Activated naive CD8-positive, alpha-beta T cell treated with anti-CD3 and anti-CD28 coated beads for 36 hours (primary cell): ENCODE measurements at regions not wholly inside any gene's neighbourhood (a gene's known extent, or its start where the extent isn't known, plus 50 kb on each side); places are given as distances from the start of the nearest gene placed in this dataset.
A peak's percentile ranks its signal among the peaks of the same experiment; 100 is the strongest.
"Not testable (repeated sequence)": the region's sequence is repeated elsewhere in the genome, so short reads cannot be mapped to it uniquely, and the experiment has no call there.

Source experiments
- DNase-seq: peaks from one replicate; pipeline ENCODE4 v3.0.0; 2021
- H3K27ac Mint-ChIP-seq: one replicate; pipeline ENCODE4 v1.8.0; 2022; ENCODE audit warnings: mild to moderate bottlenecking, moderate library complexity, mixed read lengths
- H3K27me3 Mint-ChIP-seq: one replicate; pipeline ENCODE4 v1.8.0; 2022; ENCODE audit warnings: mild to moderate bottlenecking, mixed read lengths
- H3K36me3 Mint-ChIP-seq: one replicate; pipeline ENCODE4 v1.8.0; 2021; ENCODE audit warnings: mild to moderate bottlenecking, mixed read lengths
- H3K4me1 Mint-ChIP-seq: one replicate; pipeline ENCODE4 v1.8.0; 2021; ENCODE audit warnings: mixed read lengths
- H3K4me3 Mint-ChIP-seq: one replicate; pipeline ENCODE4 v1.8.0; 2022; ENCODE audit warnings: mild to moderate bottlenecking, moderate library complexity, mixed read lengths
- H3K9me3 Mint-ChIP-seq: one replicate; pipeline ENCODE4 v1.8.0; 2022; ENCODE audit warnings: mixed read lengths

GRCh38 chr1:30106125-30106524 lies 617.3 kb downstream of the MATN1 start:
- Mint-ChIP-seq H3K9me3 (no peaks in the 10 kb centered on the region), H3K27ac (no peak overlapping the region), H3K4me3 (no peak overlapping the region), H3K4me1 (no peaks in the 10 kb centered on the region), H3K36me3 (no peaks in the 10 kb centered on the region), H3K27me3 (peaks cover 27% of the 10 kb centered on the region)
- peak; percentile 7 for DNase-seq

- Mint-ChIP-seq H3K27me3 (peaks cover 23% of the 10 kb centered on the region), H3K36me3 (no peaks in the 10 kb centered on the region), H3K9me3 (no peaks in the 10 kb centered on the region), H3K4me3 (no peak overlapping the region), H3K27ac (no peak overlapping the region), H3K4me1 (no peaks in the 10 kb centered on the region)
- DNase-seq = no peak
Measured at GRCh38 chr1:30104551-30104950, 618.8 kb downstream of the MATN1 start.

- Mint-ChIP-seq H3K27ac (no peak overlapping the region), H3K4me3 (no peak overlapping the region), H3K36me3 (no peaks in the 10 kb centered on the region), H3K9me3 (no peaks in the 10 kb centered on the region), H3K4me1 (no peaks in the 10 kb centered on the region), H3K27me3 (peaks cover 19% of the 10 kb centered on the region)
- DNase-seq = no peak
Measured at GRCh38 chr1:30103708-30104411, 619.5 kb downstream of the MATN1 start.

- Mint-ChIP-seq H3K36me3 (no peaks in the 10 kb centered on the region), H3K4me1 (no peaks in the 10 kb centered on the region), H3K27ac (no peak overlapping the region), H3K4me3 (no peak overlapping the region), H3K9me3 (no peaks in the 10 kb centered on the region), H3K27me3 (peaks cover 14% of the 10 kb centered on the region)
- no peak for DNase-seq
Measured at GRCh38 chr1:30102605-30103004, 620.8 kb downstream of the MATN1 start.

GRCh38 chr1:30101487-30102227 lies 621.7 kb downstream of the MATN1 start:
- Mint-ChIP-seq H3K4me1 (no peaks in the 10 kb centered on the region), H3K27ac (no peak overlapping the region), H3K4me3 (no peak overlapping the region), H3K27me3 (peaks cover 5% of the 10 kb centered on the region), H3K36me3 (no peaks in the 10 kb centered on the region), H3K9me3 (no peaks in the 10 kb centered on the region)
- DNase-seq = no peak

GRCh38 chr1:30101016-30101415 lies 622.4 kb downstream of the MATN1 start:
- Mint-ChIP-seq H3K9me3 (no peaks in the 10 kb centered on the region), H3K27ac (no peak overlapping the region), H3K4me3 (no peak overlapping the region), H3K4me1 (no peaks in the 10 kb centered on the region), H3K36me3 (no peaks in the 10 kb centered on the region), H3K27me3 (peaks cover 5% of the 10 kb centered on the region)
- no peak for DNase-seq

- no peak overlapping the region for H3K27ac Mint-ChIP-seq
Measured at GRCh38 chr1:30100524-30100862, 622.9 kb downstream of the MATN1 start.

GRCh38 chr1:30099587-30100523 lies 623.5 kb downstream of the MATN1 start:
- Mint-ChIP-seq H3K4me3 (no peak overlapping the region), H3K4me1 (no peaks in the 10 kb centered on the region), H3K36me3 (no peaks in the 10 kb centered on the region), H3K27ac (no peak overlapping the region), H3K27me3 (no peaks in the 10 kb centered on the region), H3K9me3 (no peaks in the 10 kb centered on the region)
- no peak for DNase-seq

More at GRCh38 chr1:30100524-30100862, 622.9 kb downstream of the MATN1 start:
- Mint-ChIP-seq H3K36me3 (no peaks in the 10 kb centered on the region), H3K9me3 (no peaks in the 10 kb centered on the region), H3K4me1 (no peaks in the 10 kb centered on the region), H3K4me3 (no peak overlapping the region), H3K27me3 (no peaks in the 10 kb centered on the region)
- DNase-seq = no peak

- H3K4me3 Mint-ChIP-seq, H3K9me3 Mint-ChIP-seq, H3K27me3 Mint-ChIP-seq, H3K36me3 Mint-ChIP-seq, DNase-seq, H3K27ac Mint-ChIP-seq, H3K4me1 Mint-ChIP-seq: not testable (repeated sequence)
Measured at GRCh38 chr1:30097851-30098250, 625.5 kb downstream of the MATN1 start.

- Mint-ChIP-seq H3K9me3 (peaks cover 25% of the 10 kb centered on the region), H3K4me1 (no peaks in the 10 kb centered on the region), H3K36me3 (no peaks in the 10 kb centered on the region), H3K4me3 (no peak overlapping the region), H3K27me3 (no peaks in the 10 kb centered on the region), H3K27ac (no peak overlapping the region)
- no peak for DNase-seq
Measured at GRCh38 chr1:30095451-30096025, 627.8 kb downstream of the MATN1 start.

GRCh38 chr1:30095051-30095450 lies 628.3 kb downstream of the MATN1 start:
- Mint-ChIP-seq H3K4me1 (no peaks in the 10 kb centered on the region), H3K4me3 (no peak overlapping the region), H3K27ac (no peak overlapping the region), H3K36me3 (no peaks in the 10 kb centered on the region), H3K27me3 (no peaks in the 10 kb centered on the region), H3K9me3 (peaks cover 25% of the 10 kb centered on the region)
- no peak for DNase-seq

GRCh38 chr1:30092051-30092858 lies 631.1 kb downstream of the MATN1 start:
- Mint-ChIP-seq H3K36me3 (no peaks in the 10 kb centered on the region), H3K27ac (no peak overlapping the region), H3K27me3 (peaks cover 20% of the 10 kb centered on the region), H3K9me3 (peaks cover 25% of the 10 kb centered on the region), H3K4me1 (no peaks in the 10 kb centered on the region), H3K4me3 (no peak overlapping the region)
- no peak for DNase-seq

GRCh38 chr1:30090162-30090820 lies 633.1 kb downstream of the MATN1 start:
- H3K27ac Mint-ChIP-seq = no peak overlapping the region
- no peaks in the 10 kb centered on the region for H3K4me1 Mint-ChIP-seq
- no peaks in the 10 kb centered on the region for H3K36me3 Mint-ChIP-seq
- no peak for DNase-seq
- H3K27me3 Mint-ChIP-seq = peaks cover 31% of the 10 kb centered on the region
- H3K4me3 Mint-ChIP-seq = no peak overlapping the region
- peaks cover 25% of the 10 kb centered on the region for H3K9me3 Mint-ChIP-seq

GRCh38 chr1:30089024-30089430 lies 634.4 kb downstream of the MATN1 start:
- Mint-ChIP-seq H3K27ac (no peak overlapping the region), H3K36me3 (no peaks in the 10 kb centered on the region), H3K4me1 (no peaks in the 10 kb centered on the region), H3K27me3 (peaks cover 41% of the 10 kb centered on the region), H3K9me3 (peaks cover 25% of the 10 kb centered on the region), H3K4me3 (no peak overlapping the region)
- no peak for DNase-seq
